H1 (cell line): ENCODE measurements at regions not wholly inside any gene's neighbourhood (a gene's known extent, or its start where the extent isn't known, plus 50 kb on each side); places are given as distances from the start of the nearest gene placed in this dataset.

Experiments
- CTCF ChIA-PET: fragments of 300-600 bp; sonication (Branson Sonifier 250); formaldehyde crosslinking; loops from one replicate; lab custom pipeline; 2021; ENCODE audit not compliant: partially characterized antibody; lab: Charles Lee
- POLR2A ChIA-PET: fragments of 300-600 bp; sonication (Branson Sonifier 250); formaldehyde crosslinking; loops from one replicate; lab custom pipeline; 2021; ENCODE audit warnings: inconsistent platforms; ENCODE audit not compliant: partially characterized antibody; lab: Charles Lee
- DNase-seq, 2 experiments: peaks; one replicate each; pipeline versions ENCODE4 v3.0.0 to v3.0.0-alpha.2; 2010 to 2022; ENCODE audit warnings: low spot score in 2 of 2, low read depth in 1 of 2, mixed read lengths in 1 of 2
- FAIRE-seq: peaks from 2 replicates; lab custom pipeline; 2011; peaks lifted over from hg19 to GRCh38; lab: Jason Lieb, UNC
- H2AFZ ChIP-seq: 2 replicates; pipeline ENCODE4 v1.8.1; 2012; ENCODE audit warnings: low read length, inconsistent platforms
- H2AK5ac ChIP-seq: 2 replicates; pipeline ENCODE4 v1.6.1; 2013; ENCODE audit warnings: low read depth, low read length
- H2BK120ac ChIP-seq: replicated peaks from 2 replicates; pipeline ENCODE3; 2013; ENCODE audit warnings: low read depth, low read length, inconsistent platforms
- H2BK12ac ChIP-seq: 2 replicates; pipeline ENCODE4 v1.6.1; 2013; ENCODE audit warnings: low read depth, low read length
- H2BK15ac ChIP-seq: 2 replicates; pipeline ENCODE4 v1.6.1; 2013; ENCODE audit warnings: low read length
- H2BK20ac ChIP-seq: 2 replicates; pipeline ENCODE4 v1.6.1; 2013; ENCODE audit warnings: low read length
- H2BK5ac ChIP-seq: 2 replicates; pipeline ENCODE4 v1.6.1; 2013; ENCODE audit warnings: low read depth, low read length
- H3K14ac ChIP-seq: 2 replicates; pipeline ENCODE4 v1.6.1; 2013; ENCODE audit warnings: inconsistent platforms; ENCODE audit not compliant: insufficient read length
- H3K18ac ChIP-seq: 2 replicates; pipeline ENCODE4 v1.6.1; 2013; ENCODE audit warnings: low read length; ENCODE audit errors: extremely low read depth
- H3K23ac ChIP-seq: 2 replicates; pipeline ENCODE4 v1.6.1; 2013; ENCODE audit warnings: inconsistent platforms; ENCODE audit not compliant: insufficient read length
- H3K23me2 ChIP-seq: 2 replicates; pipeline ENCODE4 v1.6.1; 2013; ENCODE audit warnings: low read depth, low read length
- H3K27ac ChIP-seq: 2 replicates; pipeline ENCODE4 v1.6.1; 2011; ENCODE audit warnings: low read depth, low read length, inconsistent platforms
- H3K27me3 ChIP-seq, 4 experiments: replicated peaks in 1 of 4; 1 replicate in 1 of 4; 2 replicates in 3 of 4; pipeline versions ENCODE4 v1.6.1 to v1.8.1; 2011 to 2013; ENCODE audit warnings: low read length in 3 of 4, mild to moderate bottlenecking in 3 of 4, inconsistent platforms in 2 of 4, mixed read lengths in 2 of 4, moderate library complexity in 1 of 4; ENCODE audit not compliant: control insufficient read depth in 3 of 4, insufficient read depth in 3 of 4; ENCODE audit errors: extremely low read depth in 1 of 4
- H3K36me3 ChIP-seq, 4 experiments: 2 replicates each; pipeline versions ENCODE4 v1.6.1 to v1.8.1; 2011 to 2013; ENCODE audit warnings: mild to moderate bottlenecking in 4 of 4, low read length in 3 of 4, moderate library complexity in 2 of 4, control low read depth in 1 of 4, inconsistent platforms in 1 of 4; ENCODE audit not compliant: insufficient read depth in 4 of 4, control insufficient read depth in 2 of 4
- H3K4ac ChIP-seq: replicated peaks from 2 replicates; pipeline ENCODE3; 2013; ENCODE audit warnings: low read length, low read depth, mixed read lengths, inconsistent platforms; ENCODE audit not compliant: insufficient read length
- H3K4me1 ChIP-seq, 4 experiments: replicated peaks in 1 of 4; 1 replicate in 1 of 4; 2 replicates in 3 of 4; pipeline versions ENCODE4 v1.6.1 to v1.8.1; 2011 to 2013; ENCODE audit warnings: low read length in 3 of 4, inconsistent platforms in 2 of 4, mixed read lengths in 1 of 4; ENCODE audit not compliant: insufficient read depth in 4 of 4, control insufficient read depth in 3 of 4
- H3K4me2 ChIP-seq, 2 experiments: 2 replicates each; pipeline versions ENCODE4 v1.6.1 to v1.8.1; 2011 to 2013; ENCODE audit warnings: low read depth in 2 of 2, low read length in 2 of 2, control low read depth in 1 of 2, inconsistent platforms in 1 of 2, mild to moderate bottlenecking in 1 of 2; ENCODE audit not compliant: insufficient read depth in 1 of 2
- H3K4me3 ChIP-seq, 4 experiments: fragments of 200-600, 300-600 bp in 1 of 4; sonication (generic), shearing (Covaris generic), sonication (Bioruptor Twin) in 1 of 4; 2 replicates each; pipeline versions ENCODE4 v1.5.1 to v1.8.1; 2011 to 2016; ENCODE audit warnings: low read length in 4 of 4, low read depth in 3 of 4, control low read depth in 2 of 4, inconsistent platforms in 2 of 4, mild to moderate bottlenecking in 2 of 4, mixed read lengths in 1 of 4, moderate library complexity in 1 of 4; ENCODE audit not compliant: insufficient read depth in 2 of 4; ENCODE audit errors: extremely low read depth in 1 of 4
- H3K56ac ChIP-seq: replicated peaks from 2 replicates; pipeline ENCODE3; 2013; ENCODE audit warnings: low read depth, mild to moderate bottlenecking, mixed read lengths, low read length, inconsistent platforms; ENCODE audit not compliant: insufficient read length
- H3K79me1 ChIP-seq: 2 replicates; pipeline ENCODE4 v1.6.1; 2013; ENCODE audit warnings: low read depth, low read length, control low read depth
- H3K79me2 ChIP-seq, 2 experiments: 2 replicates each; pipeline versions ENCODE4 v1.6.1 to v1.8.1; 2012 to 2013; ENCODE audit warnings: low read length in 2 of 2, mild to moderate bottlenecking in 2 of 2, inconsistent platforms in 1 of 2; ENCODE audit not compliant: insufficient read depth in 2 of 2, control insufficient read depth in 1 of 2
- H3K9ac ChIP-seq, 4 experiments: replicated peaks in 1 of 4; 1 replicate in 1 of 4; 2 replicates in 3 of 4; pipeline versions ENCODE4 v1.6.1 to v1.8.1; 2011 to 2013; ENCODE audit warnings: low read depth in 3 of 4, low read length in 3 of 4, control low read depth in 2 of 4, mild to moderate bottlenecking in 2 of 4, moderate library complexity in 2 of 4, inconsistent platforms in 1 of 4; ENCODE audit errors: extremely low read depth in 1 of 4
- H3K9me3 ChIP-seq, 2 experiments: 2 replicates each; pipeline versions ENCODE4 v1.6.1 to v1.8.1; 2012 to 2013; ENCODE audit warnings: mild to moderate bottlenecking in 2 of 2, moderate library complexity in 2 of 2, control low read depth in 1 of 2, inconsistent platforms in 1 of 2, low read depth in 1 of 2, low read length in 1 of 2, mixed read lengths in 1 of 2; ENCODE audit not compliant: insufficient read depth in 2 of 2
- H4K20me1 ChIP-seq, 2 experiments: replicated peaks in 1 of 2; 2 replicates each; pipeline versions ENCODE3 to v1.8.1; 2011 to 2013; ENCODE audit warnings: inconsistent platforms in 2 of 2, low read length in 2 of 2, mild to moderate bottlenecking in 1 of 2; ENCODE audit not compliant: insufficient read depth in 2 of 2, control insufficient read depth in 1 of 2
- H4K5ac ChIP-seq: 2 replicates; pipeline ENCODE4 v1.6.1; 2013; ENCODE audit warnings: low read length, low read depth, mixed read lengths, inconsistent platforms; ENCODE audit not compliant: insufficient read length
- H4K8ac ChIP-seq: 2 replicates; pipeline ENCODE4 v1.8.0; 2013; ENCODE audit warnings: mild to moderate bottlenecking, moderate library complexity, low read length, inconsistent platforms; ENCODE audit not compliant: insufficient read depth; ENCODE audit errors: extremely low read depth
- H4K91ac ChIP-seq: replicated peaks from 2 replicates; pipeline ENCODE3; 2013; ENCODE audit warnings: low read length, mixed read lengths, inconsistent platforms; ENCODE audit not compliant: insufficient read length
- CHD2 ChIP-seq: IDR thresholded peaks from 2 replicates; pipeline ENCODE4 v1.6.1; 2012; ENCODE audit warnings: low read length, improper control_type of control experiment
- FOSL1 ChIP-seq: IDR thresholded peaks from 2 replicates; pipeline ENCODE4 v1.6.1; 2011; ENCODE audit warnings: mild to moderate bottlenecking, low read depth, low read length, moderate library complexity; ENCODE audit not compliant: insufficient read depth
- POU5F1 ChIP-seq: IDR thresholded peaks from 2 replicates; pipeline ENCODE4 v1.6.1; 2011; ENCODE audit warnings: low read depth, mild to moderate bottlenecking, low read length, moderate library complexity
- SUZ12 ChIP-seq: fragments of 200-600 bp; sonication (generic); IDR thresholded peaks from 2 replicates; pipeline ENCODE4 v1.6.1; 2012; ENCODE audit warnings: mild to moderate bottlenecking, inconsistent platforms, low read length, moderate library complexity, mixed read lengths
- USF2 ChIP-seq: IDR thresholded peaks from 2 replicates; pipeline ENCODE4 v1.6.1; 2011; ENCODE audit warnings: low read length, improper control_type of control experiment
- WGBS, 2 experiments: shearing (Covaris generic) in 1 of 2; methylation state at CpG; one replicate each; pipeline versions ENCODE4 v1.1.6 to v1.1.7; 2013 to 2015; ENCODE audit warnings: low lambda C conversion rate in 2 of 2, mixed read lengths in 2 of 2, inconsistent platforms in 1 of 2, low coverage in 1 of 2, missing lambda C conversion rate in 1 of 2; ENCODE audit not compliant: insufficient replicate concordance in 2 of 2, insufficient coverage in 1 of 2, insufficient read length in 1 of 2; ENCODE audit errors: extremely low coverage in 1 of 2, missing lambda C conversion rate in 1 of 2; 5-methylcytosine and 5-hydroxymethylcytosine counted together

GRCh38 chr14:24693353-24693737, 59.4 kb upstream of the GZMB start:
- FAIRE-seq: no peak
- H3K27me3 ChIP-seq: no peaks in the 10 kb centered on the region
- CTCF ChIA-PET: interaction anchor here (4.5 kb wide), 1 partner anchor 17 kb away, joined by 22 read pairs; no protein-coding TSS in a partner anchor

More at GRCh38 chr14:24693353-24693737, 59.4 kb upstream of the GZMB start:
- Histone ChIP-seq H3K23ac (no peak overlapping the region), H3K18ac (no peak overlapping the region), H2AK5ac (no peak overlapping the region), H2BK12ac (no peak overlapping the region), H2BK5ac (no peak overlapping the region), H3K4me2 (no peak overlapping the region), H3K4me1 (peaks cover 0 to 2% (median 0%) of the 10 kb centered on the region in 4 experiments; a peak in 2 of 7 replicates), H3K79me1 (no peaks in the 10 kb centered on the region), H3K23me2 (peaks cover 10% of the 10 kb centered on the region; the same call in 1 of the 2 replicates), H4K20me1 (no peaks in the 10 kb centered on the region), H3K27ac (no peak overlapping the region), H3K9me3 (no peaks in the 10 kb centered on the region; a peak in 1 of 4 replicates), H4K91ac (no peak overlapping the region), H2AFZ (no peak overlapping the region), H3K9ac (no peak overlapping the region), H3K56ac (no peak overlapping the region), H4K5ac (no peak overlapping the region), H2BK15ac (no peak overlapping the region), H3K14ac (no peak overlapping the region), H2BK120ac (no peak overlapping the region), H4K8ac (no peak overlapping the region), H3K4ac (no peak overlapping the region), H3K4me3 (no peak overlapping the region), H3K36me3 (no peaks in the 10 kb centered on the region), H2BK20ac (no peak overlapping the region), H3K79me2 (no peaks in the 10 kb centered on the region)
- DNase-seq: no peak
- no peak for TF ChIP-seq FOSL1
- no peak for TF ChIP-seq CHD2
- no peak for TF ChIP-seq USF2
- TF ChIP-seq POU5F1: no peak
- no peak for TF ChIP-seq SUZ12
- POLR2A ChIA-PET: interaction anchor here (0.7 kb wide), 1 partner anchor 543 kb away, joined by 3 read pairs; no protein-coding TSS in a partner anchor
- WGBS, 2 experiments: 87% methylated on average over 3 of the region's 3 CpGs; no CpG with 5 or more reads in 1 of the 2 experiments
